ENCODE measurements at regions not wholly inside any gene's neighbourhood (a gene's known extent, or its start where the extent isn't known, plus 50 kb on each side); places are given as distances from the start of the nearest gene placed in this dataset.
"Not testable (repeated sequence)": the region's sequence is repeated elsewhere in the genome, so short reads cannot be mapped to it uniquely, and the experiment has no call there.

DNA sequence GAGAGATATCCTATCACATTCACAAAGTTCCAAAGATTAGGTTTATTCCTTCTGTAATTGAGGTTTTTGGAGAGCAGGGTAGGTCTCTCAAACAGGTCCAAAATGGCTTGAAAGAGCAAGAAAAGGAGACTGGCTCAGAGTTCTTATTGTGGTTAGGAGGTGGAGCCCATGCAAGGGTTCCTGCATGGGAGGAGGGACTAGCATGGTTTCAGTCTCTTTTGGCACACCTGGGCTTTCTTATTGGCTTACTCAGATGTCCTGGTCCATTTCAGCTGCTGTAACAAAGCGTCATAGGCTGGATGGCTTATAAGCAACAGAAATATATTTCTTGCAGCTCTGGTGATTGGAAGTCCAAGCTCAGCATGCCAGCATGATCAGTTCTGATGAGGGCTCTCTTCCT is 493.1 kb downstream of the REEP3 start:
- DNase-seq (ENCODE audit: low read depth in 2 of 2) = no peak

DNA sequence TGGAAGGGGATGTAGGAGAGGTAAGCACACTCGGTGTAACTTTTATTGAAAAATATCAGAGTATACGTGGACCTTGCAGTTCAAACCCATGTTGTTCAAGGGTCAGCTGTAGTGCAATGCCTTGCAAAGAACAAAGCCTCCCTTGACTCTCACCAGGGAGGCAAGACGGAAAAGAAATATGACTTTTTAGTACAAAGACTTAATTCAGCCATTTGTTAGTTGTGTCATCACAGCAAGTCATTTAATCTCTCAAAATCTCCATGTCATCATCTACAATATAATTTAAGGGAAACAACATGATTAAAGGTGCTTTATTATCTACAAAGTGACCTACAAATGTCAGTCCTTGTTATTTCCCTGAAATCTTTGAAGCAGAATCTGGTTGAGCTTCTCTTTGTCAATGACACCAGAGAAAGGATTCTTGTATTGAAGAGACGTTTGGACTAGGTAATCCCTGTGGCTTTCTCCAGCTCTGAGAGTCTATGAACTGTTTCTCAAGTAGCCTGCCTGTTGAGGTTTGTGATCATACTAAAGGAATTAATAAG is 502.8 kb downstream of the REEP3 start:
- no peak for DNase-seq (ENCODE audit: low read depth in 2 of 2)

DNA sequence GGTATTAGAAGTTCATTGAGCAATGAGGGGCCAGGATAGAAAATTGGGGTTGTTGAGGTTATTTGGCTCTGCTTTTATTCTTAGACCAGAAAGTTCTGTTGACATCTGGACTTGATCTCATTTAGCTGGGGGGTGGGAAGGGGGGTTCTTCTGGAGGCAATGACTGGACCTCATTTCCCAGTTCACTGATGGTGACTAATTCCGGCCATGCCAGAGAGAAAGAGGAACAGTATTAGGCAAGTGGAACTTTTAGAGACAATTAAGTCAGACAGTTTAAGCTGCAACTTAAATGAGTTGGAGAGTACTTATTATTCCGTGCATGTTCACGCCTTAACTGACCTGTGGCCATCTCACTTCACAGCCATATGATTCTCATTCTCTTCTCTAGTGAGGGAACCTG is 512.5 kb downstream of the REEP3 start:
- DNase-seq (ENCODE audit: low read depth in 2 of 2) = no peak

DNA sequence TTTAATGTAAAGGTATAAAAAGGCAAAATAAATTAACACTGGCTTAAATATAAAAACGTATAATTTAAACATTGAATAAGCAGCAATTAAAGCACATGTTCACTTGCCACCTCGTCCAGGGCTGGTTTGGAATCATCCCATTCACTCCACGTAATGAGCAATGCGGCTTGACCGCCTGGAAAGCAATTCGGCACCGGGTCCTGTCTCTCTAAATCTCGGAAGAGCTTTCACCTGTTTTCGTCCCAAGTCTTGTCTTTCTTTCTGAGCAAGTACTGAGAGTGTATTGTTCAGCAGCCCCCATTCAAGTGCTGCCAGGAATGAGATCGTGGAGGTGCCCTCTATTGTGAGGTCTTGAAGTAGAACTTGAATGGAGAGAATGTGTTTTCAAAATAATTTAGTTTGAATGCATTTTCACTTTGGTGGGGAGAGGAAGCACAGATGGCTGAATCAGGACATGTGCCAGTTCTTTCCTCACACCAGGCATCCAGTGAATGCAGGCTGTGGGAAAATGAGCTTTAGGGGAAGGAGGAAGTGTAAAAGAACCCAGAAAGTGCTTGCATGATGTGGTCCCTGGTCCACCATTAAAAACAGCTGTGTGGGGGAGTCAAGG is 515.2 kb downstream of the REEP3 start:
- peak in 1 of 2 experiments; percentile 23 for DNase-seq (ENCODE audit: low read depth in 2 of 2)

DNA sequence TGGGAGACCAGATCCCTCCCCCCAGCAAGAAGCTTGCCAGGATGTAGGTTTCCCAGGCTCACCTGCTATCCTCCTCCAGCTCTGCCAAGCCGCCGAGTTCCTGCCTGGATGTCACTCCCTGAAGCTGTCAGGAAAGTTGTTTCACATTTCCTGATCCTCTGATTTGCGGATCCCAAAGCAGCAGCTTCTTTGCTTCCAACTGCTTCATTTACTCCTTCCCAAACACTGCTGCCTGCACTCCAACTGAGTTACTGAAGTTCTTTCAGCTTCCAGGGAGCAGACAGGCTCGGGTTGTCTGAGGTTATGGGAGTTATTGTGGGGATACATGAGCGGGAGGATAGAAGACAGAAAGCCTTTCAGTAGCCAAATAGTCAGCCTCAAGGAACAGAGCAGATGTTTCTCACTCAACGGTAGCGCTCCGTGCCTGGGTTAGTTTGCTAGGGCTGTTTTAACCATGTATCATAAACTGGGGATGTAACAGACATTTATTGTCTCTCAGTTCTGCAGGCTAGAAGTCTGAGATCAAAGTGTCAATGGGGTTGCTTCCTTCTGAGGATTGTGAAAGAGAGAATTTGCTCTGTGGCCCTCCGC is 516.0 kb downstream of the REEP3 start:
- no peak for DNase-seq (ENCODE audit: low read depth in 2 of 2)

DNA sequence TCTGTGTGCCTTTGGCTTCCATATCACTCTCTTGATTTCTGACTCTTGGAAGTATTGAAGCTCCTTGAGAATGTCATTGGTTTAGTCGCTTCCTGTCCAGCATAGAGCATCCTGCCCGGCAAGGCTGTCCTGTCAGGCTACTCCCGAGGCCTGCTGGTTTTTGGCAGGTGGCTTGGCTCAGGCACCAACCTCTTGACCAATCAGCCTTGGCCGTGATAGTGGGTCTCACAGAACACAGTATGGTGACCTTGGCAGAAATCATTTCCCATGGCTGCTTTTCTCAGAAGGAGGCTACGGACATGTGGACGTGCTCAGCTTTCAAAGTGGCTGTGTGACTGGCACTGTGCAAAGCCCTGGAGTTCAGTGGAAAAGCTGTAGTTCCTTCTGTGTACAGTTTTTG is 516.9 kb downstream of the REEP3 start:
- DNase-seq (ENCODE audit: low read depth in 2 of 2) = no peak

DNA sequence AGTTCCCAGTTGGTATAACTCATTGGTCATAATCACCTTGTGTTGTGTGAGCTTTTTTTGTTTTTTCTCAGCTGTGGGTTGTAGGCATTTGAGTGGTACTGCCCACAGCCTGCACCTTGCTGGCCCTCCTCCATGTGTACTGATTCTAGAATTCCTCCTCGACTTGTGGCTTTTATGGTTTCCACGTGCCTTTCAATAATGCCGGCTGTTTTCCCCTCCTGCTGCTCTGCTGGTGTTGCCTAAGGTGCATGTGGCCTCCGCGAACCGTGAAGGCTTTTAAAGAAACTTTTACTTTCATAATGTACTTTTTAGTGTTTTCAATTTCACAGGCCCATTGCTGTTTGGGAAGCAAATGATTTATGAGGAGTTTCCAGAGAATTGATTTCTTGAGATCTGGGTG is 518.0 kb downstream of the REEP3 start:
- DNase-seq (ENCODE audit: low read depth in 2 of 2) = no peak

DNA sequence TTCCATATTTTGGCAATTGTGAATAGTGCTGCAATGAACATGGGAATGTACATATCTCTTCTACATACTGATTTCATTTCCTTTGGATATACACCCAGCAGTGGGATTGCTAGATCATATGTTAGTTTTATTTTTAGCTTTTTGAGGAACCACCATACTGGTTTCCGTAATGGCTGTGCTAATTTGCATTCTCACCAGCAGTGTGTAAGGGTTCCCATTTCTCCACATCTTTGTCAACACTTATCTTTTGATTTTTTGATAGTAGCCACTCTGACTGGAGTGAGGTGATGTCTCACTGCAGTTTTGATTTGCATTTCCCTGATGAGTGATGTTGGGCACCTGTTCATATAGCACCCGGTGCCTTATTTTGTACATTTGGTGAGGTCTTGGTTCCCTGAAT is 519.6 kb downstream of the REEP3 start:
- no peak for DNase-seq (ENCODE audit: low read depth in 2 of 2)

DNA sequence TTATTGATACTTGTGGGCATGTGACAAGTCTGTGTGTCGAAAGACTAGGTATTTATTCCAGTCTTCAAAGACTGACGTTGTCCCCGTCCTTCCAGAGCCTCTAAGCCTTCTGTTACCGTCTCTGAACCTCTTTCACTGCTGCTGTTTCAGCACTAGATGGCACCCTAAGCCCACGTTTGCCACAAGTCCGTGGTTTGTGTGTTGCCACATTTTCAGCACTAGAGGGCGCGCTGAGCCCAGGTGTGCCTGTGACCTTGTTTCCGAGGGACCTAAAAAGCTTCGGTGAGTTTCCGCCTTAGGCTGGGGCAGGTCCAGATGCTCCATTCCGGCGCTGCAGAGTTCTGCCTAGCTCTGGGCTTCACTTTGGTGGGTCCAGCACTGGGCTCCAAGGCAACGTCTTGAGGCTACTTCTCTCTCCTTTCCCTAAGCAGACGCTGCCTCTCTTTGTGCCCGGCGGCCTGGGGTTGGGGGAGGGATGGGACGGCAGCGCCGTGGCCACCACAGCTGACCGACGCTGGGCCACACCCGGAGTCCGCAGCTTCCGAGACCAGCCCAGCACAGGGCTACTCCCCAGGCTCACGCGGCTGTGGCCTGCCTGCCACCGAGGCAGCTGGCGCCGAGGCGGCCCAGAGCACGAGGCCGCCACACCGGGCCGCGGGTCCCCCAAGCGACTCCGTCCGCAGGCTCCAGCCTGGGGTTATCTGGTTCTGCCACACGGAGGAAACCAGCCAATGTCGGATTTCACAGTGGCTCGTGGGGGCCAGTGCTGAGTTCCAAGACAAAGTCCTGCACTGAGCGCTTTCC is 520.2 kb downstream of the REEP3 start:
- DNase-seq (ENCODE audit: low read depth in 2 of 2) = peak; percentile 33 to 40

DNA sequence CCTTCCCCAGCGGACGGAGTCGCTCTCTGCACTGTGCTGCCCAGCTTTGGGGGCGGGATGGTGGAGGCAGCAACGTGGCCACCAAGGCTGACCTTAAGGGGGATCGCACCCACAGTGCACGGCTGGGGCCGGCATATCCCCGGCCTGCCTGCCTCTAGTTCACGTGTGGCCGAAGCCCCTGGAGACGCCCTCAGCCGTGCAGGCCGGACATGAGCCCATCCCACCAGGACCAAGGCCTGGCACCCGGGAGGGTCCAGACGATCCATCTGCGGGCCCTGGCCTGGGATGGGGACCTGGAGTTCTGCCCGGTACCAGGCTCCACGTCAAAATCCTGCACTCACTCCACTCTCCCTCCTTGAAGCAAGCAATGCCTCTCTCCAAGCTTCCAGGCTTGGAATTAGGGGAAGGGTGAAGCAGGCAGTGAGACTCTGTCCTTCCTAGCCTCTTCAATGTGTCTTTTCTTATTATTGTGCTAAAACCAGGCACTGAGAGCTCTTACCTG is 520.8 kb downstream of the REEP3 start:
- no peak for DNase-seq (ENCODE audit: low read depth in 2 of 2)

DNA sequence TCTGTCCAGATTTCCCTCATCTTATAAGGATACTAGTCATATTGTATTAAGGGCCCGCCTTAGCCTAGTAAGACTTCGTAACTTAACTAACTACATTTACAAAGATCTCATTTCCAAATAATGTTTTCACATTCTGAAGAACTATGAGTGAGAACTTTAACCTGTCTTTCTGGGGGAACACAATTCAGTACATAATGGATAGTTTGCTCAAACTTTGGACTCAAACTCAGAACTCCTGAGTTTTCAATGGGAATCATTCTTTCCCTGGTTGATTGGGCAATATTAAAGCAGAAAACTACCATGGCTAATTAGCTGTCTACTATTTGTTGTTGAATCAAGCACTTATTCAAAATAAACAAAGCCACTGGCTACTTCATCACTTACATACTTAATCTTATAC is 522.9 kb downstream of the REEP3 start:
- DNase-seq (ENCODE audit: low read depth in 2 of 2) = no peak

DNA sequence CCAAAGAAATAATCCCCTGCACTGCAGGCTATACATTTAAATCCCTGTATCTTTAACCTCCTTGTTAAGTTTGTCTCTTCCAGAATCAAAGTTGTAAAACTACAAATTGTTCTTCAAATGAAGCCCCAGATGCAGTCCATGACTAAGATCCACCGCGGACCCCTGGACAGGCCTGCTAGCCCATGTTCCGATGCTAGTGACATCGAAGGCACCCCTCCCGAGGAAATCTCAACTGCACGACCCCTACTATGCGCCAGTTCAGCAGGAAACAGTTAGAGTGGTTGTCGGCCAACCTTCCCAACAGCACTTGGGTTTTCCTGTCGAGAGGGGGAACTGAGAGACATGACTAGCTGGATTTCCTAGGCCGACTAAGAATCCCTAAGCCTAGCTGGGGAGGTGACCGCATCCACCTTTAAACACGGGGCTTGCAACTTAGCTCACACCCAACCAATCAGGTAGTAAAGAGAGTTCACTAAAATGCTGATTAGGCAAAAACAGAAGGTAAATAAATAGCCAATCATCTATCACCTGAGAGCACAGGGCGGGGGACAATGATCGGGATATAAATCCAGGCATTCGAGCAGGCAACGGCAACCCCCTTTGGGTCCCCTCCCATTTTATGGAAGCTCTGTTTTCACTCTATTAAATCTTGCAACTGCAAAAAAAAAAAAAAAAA is 523.9 kb downstream of the REEP3 start:
- DNase-seq (ENCODE audit: low read depth in 2 of 2) = not testable (repeated sequence)

DNA sequence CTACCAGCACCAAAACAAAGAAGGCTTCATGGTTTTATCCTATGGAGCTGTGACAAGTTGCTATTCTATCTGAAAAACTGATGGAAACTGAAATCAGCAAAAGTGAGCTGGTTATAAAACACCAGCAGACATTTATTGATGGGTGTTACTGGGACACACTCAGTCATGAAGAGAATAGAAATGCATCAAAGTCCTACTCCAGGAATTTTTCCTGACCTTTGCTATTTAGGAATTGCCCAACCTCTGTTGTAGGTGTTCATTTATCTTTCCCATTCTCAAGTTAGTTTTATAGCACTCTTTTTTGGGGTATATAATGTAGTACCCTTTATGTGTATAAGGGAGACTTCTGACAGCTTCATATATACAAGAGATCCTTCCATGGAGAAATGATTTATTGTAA is 533.2 kb downstream of the REEP3 start:
- no peak for DNase-seq (ENCODE audit: low read depth in 2 of 2)

DNA sequence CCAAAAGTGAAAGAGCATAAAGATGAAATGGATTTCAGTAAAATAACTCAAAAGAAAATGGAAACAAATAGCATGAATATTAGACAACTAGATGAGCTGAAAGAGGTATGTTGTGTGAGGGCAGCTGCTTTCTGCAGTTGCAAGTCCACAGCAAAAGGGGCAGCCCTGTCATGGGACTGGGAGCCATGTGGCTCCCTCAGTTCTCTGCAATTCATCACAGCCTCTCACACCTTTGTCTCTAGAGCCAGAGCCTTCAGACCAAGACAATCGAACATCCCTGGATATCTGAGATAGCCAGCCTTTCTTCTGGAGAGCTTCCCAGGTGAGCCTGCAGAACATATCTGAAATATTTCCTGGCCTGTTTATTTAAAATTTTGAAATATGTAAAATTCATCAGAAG is 538.7 kb downstream of the REEP3 start:
- DNase-seq (ENCODE audit: low read depth in 2 of 2) = no peak

DNA sequence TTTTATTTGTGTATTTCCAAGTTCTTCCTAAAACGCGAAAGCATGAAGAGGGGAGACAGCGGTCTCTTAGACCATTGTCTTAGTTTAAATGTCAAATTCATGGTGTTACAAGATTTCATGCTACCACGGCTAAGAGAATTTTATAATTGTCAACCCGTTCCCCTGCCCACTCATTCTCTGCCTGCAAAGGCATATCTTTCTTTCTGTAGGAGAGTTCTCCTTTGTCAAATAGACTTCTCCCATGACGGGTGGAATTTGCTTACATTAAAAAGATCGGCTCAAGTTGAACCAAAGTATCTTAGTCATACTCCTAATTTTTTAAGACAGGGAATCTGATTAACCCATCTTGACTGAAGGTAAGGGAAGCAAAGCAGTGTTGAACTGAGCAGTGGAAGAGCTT is 539.2 kb downstream of the REEP3 start:
- no peak for DNase-seq (ENCODE audit: low read depth in 2 of 2)

DNA sequence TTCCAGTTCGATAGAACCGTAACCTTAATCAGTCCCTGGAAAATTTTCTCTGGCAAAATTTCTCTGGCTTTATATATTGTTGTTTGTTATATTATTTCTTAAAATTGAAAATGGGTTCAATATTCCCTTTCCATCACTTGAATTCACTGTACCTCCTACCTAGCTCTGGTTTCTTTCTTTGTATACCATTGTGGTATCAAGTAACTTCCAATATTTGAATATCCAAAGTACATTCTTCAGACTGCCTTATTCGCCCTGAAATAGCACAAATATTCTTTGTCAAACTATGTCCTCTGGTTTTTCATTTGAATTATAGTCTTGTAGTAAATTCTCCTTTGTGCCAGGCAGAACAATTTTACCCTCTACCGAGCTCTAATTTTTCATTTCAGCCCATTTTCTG is 541.6 kb downstream of the REEP3 start:
- DNase-seq (ENCODE audit: low read depth in 2 of 2) = no peak

DNA sequence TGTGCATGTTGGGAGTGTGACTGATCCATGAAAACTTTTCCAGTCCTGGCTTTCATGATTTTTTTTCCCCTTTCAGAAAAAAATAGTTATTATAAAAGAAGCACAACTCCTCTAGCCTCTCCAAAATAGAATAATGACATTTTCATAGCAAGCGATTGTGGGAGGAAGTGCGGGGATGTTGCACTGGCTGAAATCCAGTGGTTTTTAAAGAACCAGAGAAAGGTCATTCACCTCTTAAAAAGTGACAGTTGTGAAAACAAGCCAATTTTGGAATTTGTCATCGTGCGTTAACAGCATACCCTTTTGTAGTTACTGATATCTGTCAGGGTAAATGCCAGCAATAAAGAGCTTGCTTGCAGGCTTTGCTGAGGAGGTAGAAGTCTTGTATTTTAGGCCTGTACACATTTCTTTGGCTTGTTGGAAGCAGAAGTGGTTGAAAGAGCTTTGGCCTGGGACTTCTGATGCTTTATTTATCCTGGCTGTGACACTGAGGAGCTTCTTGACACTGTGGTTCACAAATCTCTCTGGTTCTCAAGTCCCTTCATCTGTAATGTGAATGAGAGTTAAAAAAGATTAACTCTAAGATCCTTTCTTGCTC is 545.9 kb downstream of the REEP3 start:
- DNase-seq (ENCODE audit: low read depth in 2 of 2) = no peak

DNA sequence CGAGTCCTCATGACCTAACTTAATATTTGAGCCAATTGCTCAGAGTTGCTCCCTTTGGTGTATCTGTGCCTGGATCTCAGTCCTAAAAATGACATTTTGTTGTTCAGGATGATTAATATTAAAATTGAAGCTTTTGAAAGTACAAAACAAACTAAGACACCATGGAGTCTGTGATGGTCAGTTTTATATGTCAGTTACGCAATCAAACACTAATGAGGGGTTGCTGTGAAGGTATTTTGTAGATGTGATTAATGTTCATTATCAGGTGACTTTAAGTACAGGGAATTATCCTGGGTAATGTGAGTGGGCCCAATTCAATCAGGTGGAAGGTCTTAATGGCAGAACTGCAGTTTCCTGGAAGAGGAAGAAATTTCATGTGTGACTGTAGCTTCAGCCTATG is 546.7 kb downstream of the REEP3 start:
- no peak for DNase-seq (ENCODE audit: low read depth in 2 of 2)

DNA sequence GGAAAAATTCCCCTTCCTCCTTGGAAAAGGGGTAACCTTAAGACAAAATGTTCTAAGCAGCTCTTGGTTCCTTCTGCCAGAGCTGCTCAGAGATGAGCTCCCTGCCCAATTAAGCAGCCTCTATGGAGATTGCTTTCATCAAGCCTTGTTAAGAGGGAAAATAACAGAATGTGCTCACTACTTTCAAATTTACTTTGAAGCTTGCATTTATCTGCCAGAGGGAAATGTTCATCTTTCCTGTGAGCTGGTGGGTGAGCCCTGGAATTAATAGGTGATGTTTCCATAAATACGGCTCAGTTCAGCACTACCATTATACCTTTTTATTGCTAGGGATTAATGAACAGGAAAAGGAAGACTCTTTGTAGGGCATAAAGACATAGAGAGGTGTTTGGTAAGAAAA is 549.0 kb downstream of the REEP3 start:
- no peak for DNase-seq (ENCODE audit: low read depth in 2 of 2)

DNA sequence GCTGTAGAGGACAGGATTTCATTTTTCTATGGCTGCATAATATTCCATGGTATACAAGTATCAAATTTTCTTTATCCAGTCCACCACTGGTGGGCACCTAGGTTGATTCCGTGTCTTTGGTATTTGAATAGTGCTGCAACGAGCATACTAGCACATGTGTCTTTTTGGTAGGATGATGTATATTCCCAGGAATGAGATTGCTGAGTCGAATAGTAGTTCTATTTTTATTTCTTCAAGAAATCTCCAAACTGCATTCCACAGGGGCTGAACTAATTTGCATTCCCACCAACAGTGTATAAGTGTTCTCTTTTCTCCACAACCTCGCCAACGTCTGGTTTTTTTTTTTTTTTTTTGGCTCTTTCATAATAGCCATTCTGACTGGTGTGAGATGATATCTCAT is 550.0 kb downstream of the REEP3 start:
- peak; percentile 53 to 60 for DNase-seq (ENCODE audit: low read depth in 2 of 2)

DNA sequence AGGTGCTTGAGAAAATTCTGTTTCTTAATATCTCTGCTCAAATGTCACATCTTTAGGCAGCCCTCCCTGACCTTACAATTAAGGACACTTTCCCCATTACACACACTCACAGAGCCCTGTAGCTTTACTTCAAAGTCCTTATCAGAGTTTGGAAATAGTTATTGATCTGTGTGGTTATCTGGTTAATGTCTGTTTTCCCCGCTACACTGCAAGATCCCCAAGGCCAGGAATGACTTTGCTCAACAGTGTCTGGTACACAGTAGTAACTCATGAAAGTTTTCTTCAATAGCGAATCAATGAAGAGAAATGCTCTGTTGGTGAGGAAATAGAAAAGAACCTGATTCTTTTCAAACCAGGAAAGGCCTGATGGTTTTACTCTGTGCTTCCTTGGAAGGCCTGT is 554.4 kb downstream of the REEP3 start:
- no peak for DNase-seq (ENCODE audit: low read depth in 2 of 2)
